H1 (cell line): ENCODE measurements at regions not wholly inside any gene's neighbourhood (a gene's known extent, or its start where the extent isn't known, plus 50 kb on each side); places are given as distances from the start of the nearest gene placed in this dataset.

ENCODE experiments used
- TF ChIP-seq, protein P1 (sequence below): IDR thresholded peaks from 2 replicates; pipeline ENCODE4 v1.6.1; 2011; ENCODE audit warnings: low read length, improper control_type of control experiment

DNA sequence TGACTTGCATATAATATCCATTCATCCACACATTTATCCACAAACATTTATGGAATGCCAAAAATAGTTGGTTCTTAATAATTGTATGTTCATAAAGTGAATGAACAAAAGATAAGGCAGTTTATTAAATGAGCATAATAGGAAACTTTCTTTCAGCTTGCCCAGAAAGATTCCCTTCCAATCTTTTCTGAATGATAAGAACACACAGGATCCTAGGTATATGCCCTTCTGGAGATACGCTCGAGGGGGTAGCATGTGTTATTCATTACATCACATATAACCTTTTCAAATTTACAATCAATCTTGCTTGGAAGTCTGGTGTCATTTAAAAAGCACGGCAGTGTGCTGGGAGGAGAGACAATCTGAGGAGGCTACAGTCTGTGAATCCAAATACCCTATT lies 80.4 kb upstream of the PDK4 start (continued):
- TF ChIP-seq, protein P1, sequence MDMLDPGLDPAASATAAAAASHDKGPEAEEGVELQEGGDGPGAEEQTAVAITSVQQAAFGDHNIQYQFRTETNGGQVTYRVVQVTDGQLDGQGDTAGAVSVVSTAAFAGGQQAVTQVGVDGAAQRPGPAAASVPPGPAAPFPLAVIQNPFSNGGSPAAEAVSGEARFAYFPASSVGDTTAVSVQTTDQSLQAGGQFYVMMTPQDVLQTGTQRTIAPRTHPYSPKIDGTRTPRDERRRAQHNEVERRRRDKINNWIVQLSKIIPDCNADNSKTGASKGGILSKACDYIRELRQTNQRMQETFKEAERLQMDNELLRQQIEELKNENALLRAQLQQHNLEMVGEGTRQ, result no peak
